H1 (cell line): ENCODE measurements at regions not wholly inside any gene's neighbourhood (a gene's known extent, or its start where the extent isn't known, plus 50 kb on each side); places are given as distances from the start of the nearest gene placed in this dataset.

Experiments
- BCL11A ChIP-seq, 2 experiments: IDR thresholded peaks; one replicate each; pipeline ENCODE4 v1.6.1; 2011; ENCODE audit warnings: low read depth in 2 of 2, low read length in 2 of 2, mild to moderate bottlenecking in 2 of 2
- JUND ChIP-seq: IDR thresholded peaks from 2 replicates; pipeline ENCODE4 v1.6.1; 2011; ENCODE audit warnings: mild to moderate bottlenecking, improper control_type of control experiment, low read length

GRCh38 chr5:168157141-168157540, 134.3 kb upstream of the WWC1 start:
- TF ChIP-seq BCL11A (IDR thresholded peaks at IDR 0.05; ENCODE audit: low read depth in 2 of 2, low read length in 2 of 2) (no peak), JUND (no peak)
